ENCODE measurements at regions not wholly inside any gene's neighbourhood (a gene's known extent, or its start where the extent isn't known, plus 50 kb on each side); places are given as distances from the start of the nearest gene placed in this dataset.

DNA sequence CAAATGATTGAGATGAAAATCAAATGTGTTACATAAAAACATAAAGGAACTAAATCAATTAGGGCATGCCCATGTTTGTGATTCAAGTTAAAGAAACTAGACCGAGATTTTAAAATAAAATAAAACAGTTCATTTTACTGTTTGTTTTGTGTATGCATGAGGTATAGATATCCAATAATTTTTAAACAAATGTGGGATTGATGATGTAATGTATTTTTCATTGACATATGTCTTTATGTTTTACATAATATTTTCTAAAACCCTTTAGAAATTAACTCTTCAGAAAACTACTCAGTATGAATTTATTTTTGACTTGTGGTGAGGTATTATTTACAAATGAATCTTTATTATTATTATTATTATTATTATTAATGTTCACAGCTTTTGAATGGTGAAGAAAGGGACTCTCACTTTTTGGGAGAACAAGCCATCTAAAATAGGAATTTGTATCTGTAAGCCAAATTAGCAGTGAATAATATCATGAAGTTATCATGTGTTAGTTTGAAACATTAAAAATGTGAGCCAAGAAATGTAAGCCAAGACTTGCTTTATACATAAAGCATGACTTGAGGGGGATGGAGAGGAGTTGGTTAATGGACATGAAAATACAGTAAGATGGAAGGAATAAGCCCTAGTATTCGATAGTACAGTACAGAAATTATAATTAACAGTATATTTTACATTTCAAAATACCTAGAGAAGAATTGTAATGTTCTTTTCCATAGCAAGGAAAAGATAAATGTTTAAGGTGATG, 355.0 kb downstream of the CDH10 start:
- no peak for DNase-seq (ENCODE audit: extremely low spot score, unreplicated experiment)
- TF ChIP-seq CTCF (IDR thresholded peaks at IDR 0.05): no peak
- H3K27me3 Mint-ChIP-seq (ENCODE audit: unreplicated experiment): peaks cover 8% of the 10 kb centered on the region
- H3K4me3 Mint-ChIP-seq (ENCODE audit: unreplicated experiment): no peak overlapping the region
- no peaks in the 10 kb centered on the region for H3K9me3 Mint-ChIP-seq (ENCODE audit: unreplicated experiment)
- no peaks in the 10 kb centered on the region for H3K36me3 Mint-ChIP-seq (ENCODE audit: unreplicated experiment)
- H3K4me1 Mint-ChIP-seq (ENCODE audit: unreplicated experiment): no peaks in the 10 kb centered on the region
- H3K27ac Mint-ChIP-seq (ENCODE audit: unreplicated experiment): no peak overlapping the region

- no peak overlapping the region for H3K27ac Mint-ChIP-seq (ENCODE audit: unreplicated experiment)
- DNase-seq (ENCODE audit: extremely low spot score, unreplicated experiment): no peak
- TF ChIP-seq CTCF (IDR thresholded peaks at IDR 0.05): no peak
Measured at GRCh38 chr5:24290536-24290935, 354.2 kb downstream of the CDH10 start.

GRCh38 chr5:24291916-24292315, 352.9 kb downstream of the CDH10 start:
- TF ChIP-seq CTCF (IDR thresholded peaks at IDR 0.05): no peak
- H3K4me3 Mint-ChIP-seq (ENCODE audit: unreplicated experiment): no peak overlapping the region
- no peaks in the 10 kb centered on the region for H3K4me1 Mint-ChIP-seq (ENCODE audit: unreplicated experiment)

More at GRCh38 chr5:24290536-24290935, 354.2 kb downstream of the CDH10 start:
- no peaks in the 10 kb centered on the region for H3K9me3 Mint-ChIP-seq (ENCODE audit: unreplicated experiment)
- H3K36me3 Mint-ChIP-seq (ENCODE audit: unreplicated experiment): no peaks in the 10 kb centered on the region
- peaks cover 8% of the 10 kb centered on the region for H3K27me3 Mint-ChIP-seq (ENCODE audit: unreplicated experiment)
- H3K4me1 Mint-ChIP-seq (ENCODE audit: unreplicated experiment): no peaks in the 10 kb centered on the region
- no peak overlapping the region for H3K4me3 Mint-ChIP-seq (ENCODE audit: unreplicated experiment)

DNA sequence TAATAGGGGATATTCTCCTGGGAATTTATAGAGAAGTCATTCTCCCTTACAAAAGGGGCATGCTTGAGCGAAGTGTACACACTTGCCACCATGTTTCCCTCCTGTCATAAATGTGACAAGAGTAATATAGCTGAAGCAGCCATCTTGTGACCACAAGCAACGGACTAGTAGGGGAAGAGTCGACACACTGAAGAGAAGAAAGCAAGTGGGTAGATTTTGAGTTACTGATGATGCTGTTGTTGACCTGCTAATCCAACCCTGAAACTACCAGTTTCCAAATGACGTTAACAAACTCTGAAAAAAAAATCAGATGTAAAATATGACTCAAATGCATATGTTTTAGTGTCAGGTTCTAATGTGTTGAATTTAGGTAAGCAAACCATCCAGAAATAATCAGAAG, 350.4 kb downstream of the CDH10 start:
- Mint-ChIP-seq H3K36me3 (ENCODE audit: unreplicated experiment) (no peaks in the 10 kb centered on the region), H3K27me3 (ENCODE audit: unreplicated experiment) (peaks cover 3% of the 10 kb centered on the region), H3K4me1 (ENCODE audit: unreplicated experiment) (no peaks in the 10 kb centered on the region), H3K9me3 (ENCODE audit: unreplicated experiment) (peaks cover 12% of the 10 kb centered on the region), H3K27ac (ENCODE audit: unreplicated experiment) (no peak overlapping the region), H3K4me3 (ENCODE audit: unreplicated experiment) (no peak overlapping the region)
- no peak for DNase-seq (ENCODE audit: extremely low spot score, unreplicated experiment)
- no peak for TF ChIP-seq CTCF (IDR thresholded peaks at IDR 0.05)

More at GRCh38 chr5:24291916-24292315, 352.9 kb downstream of the CDH10 start:
- no peaks in the 10 kb centered on the region for H3K36me3 Mint-ChIP-seq (ENCODE audit: unreplicated experiment)
- peaks cover 7% of the 10 kb centered on the region for H3K9me3 Mint-ChIP-seq (ENCODE audit: unreplicated experiment)
- peaks cover 8% of the 10 kb centered on the region for H3K27me3 Mint-ChIP-seq (ENCODE audit: unreplicated experiment)
- no peak overlapping the region for H3K27ac Mint-ChIP-seq (ENCODE audit: unreplicated experiment)
- no peak for DNase-seq (ENCODE audit: extremely low spot score, unreplicated experiment)

DNA sequence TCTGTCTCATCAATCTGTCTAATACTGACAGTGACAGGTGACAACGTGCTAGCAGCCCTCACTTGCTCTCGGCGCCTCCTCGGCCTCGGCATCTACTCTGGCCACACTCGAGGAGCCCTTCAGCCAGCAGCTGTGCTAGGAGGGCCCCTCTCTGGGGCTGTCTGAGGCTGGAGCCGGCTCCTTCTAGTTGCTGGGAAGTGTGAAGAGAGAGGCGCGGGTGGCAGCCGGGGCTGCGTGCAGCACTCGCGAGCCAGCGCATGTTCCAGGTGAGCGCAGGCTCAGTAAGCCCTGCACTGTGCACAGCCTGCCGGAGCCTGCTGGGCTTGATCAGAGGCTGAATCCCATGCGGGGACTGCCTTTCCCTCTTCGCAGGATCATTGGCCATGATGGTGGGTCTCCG, 330.7 kb downstream of the CDH10 start:
- peaks cover 36% of the 10 kb centered on the region for H3K9me3 Mint-ChIP-seq (ENCODE audit: unreplicated experiment)
- no peak overlapping the region for H3K4me3 Mint-ChIP-seq (ENCODE audit: unreplicated experiment)
- no peaks in the 10 kb centered on the region for H3K4me1 Mint-ChIP-seq (ENCODE audit: unreplicated experiment)
- no peaks in the 10 kb centered on the region for H3K36me3 Mint-ChIP-seq (ENCODE audit: unreplicated experiment)
- DNase-seq (ENCODE audit: extremely low spot score, unreplicated experiment): no peak
- no peak for TF ChIP-seq CTCF (IDR thresholded peaks at IDR 0.05)
- H3K27ac Mint-ChIP-seq (ENCODE audit: unreplicated experiment): no peak overlapping the region
- H3K27me3 Mint-ChIP-seq (ENCODE audit: unreplicated experiment): no peaks in the 10 kb centered on the region

Data from osteocyte (in vitro differentiated cells).